OCI-LY1 (cell line): ENCODE measurements at regions not wholly inside any gene's neighbourhood (a gene's known extent, or its start where the extent isn't known, plus 50 kb on each side); places are given as distances from the start of the nearest gene placed in this dataset.

Experiments
- H2AFZ ChIP-seq: fragments of 200-600 bp; sonication (generic), shearing (Covaris generic); 2 replicates; pipeline ENCODE4 v1.6.0; 2014; ENCODE audit warnings: antibody characterized with exemption, mild to moderate bottlenecking, low read length
- H3F3A ChIP-seq: fragments of 200-600 bp; sonication (generic), shearing (Covaris generic); 2 replicates; pipeline ENCODE4 v1.6.0; 2014; ENCODE audit warnings: mild to moderate bottlenecking, antibody characterized with exemption, low read length, moderate library complexity; ENCODE audit not compliant: insufficient read depth
- H3K27ac ChIP-seq: fragments of 200-600 bp; sonication (generic); 2 replicates; pipeline ENCODE4 v1.5.1; 2014; ENCODE audit warnings: low read length, mixed run types, mild to moderate bottlenecking, low read depth; ENCODE audit not compliant: poor library complexity, severe bottlenecking
- H3K27me3 ChIP-seq: fragments of 200-600 bp; sonication (generic); 2 replicates; pipeline ENCODE4 v1.6.0; 2014; ENCODE audit warnings: antibody characterized with exemption, mild to moderate bottlenecking, low read length, moderate library complexity; ENCODE audit not compliant: insufficient read depth
- H3K36me3 ChIP-seq: fragments of 200-600 bp; sonication (generic); 2 replicates; pipeline ENCODE4 v1.6.1; 2014; ENCODE audit warnings: mild to moderate bottlenecking, antibody characterized with exemption, low read length, moderate library complexity, mixed read lengths; ENCODE audit not compliant: insufficient read depth
- H3K4me1 ChIP-seq: fragments of 200-600 bp; sonication (generic); 2 replicates; pipeline ENCODE4 v1.5.1; 2014; ENCODE audit warnings: mild to moderate bottlenecking, low read length, moderate library complexity; ENCODE audit not compliant: insufficient read depth, severe bottlenecking
- H3K4me2 ChIP-seq: fragments of 200-600 bp; sonication (generic), shearing (Covaris generic); 2 replicates; pipeline ENCODE4 v1.6.1; 2014; ENCODE audit warnings: low read length
- H3K4me3 ChIP-seq: fragments of 200-600 bp; sonication (generic); 2 replicates; pipeline ENCODE4 v1.5.1; 2014; ENCODE audit warnings: low read length, low read depth, mild to moderate bottlenecking, mixed read lengths; ENCODE audit not compliant: poor library complexity, severe bottlenecking
- H3K79me2 ChIP-seq: fragments of 200-600 bp; shearing (Covaris generic); 2 replicates; pipeline ENCODE4 v1.6.1; 2016; ENCODE audit warnings: mixed run types, low read length, mixed read lengths; ENCODE audit not compliant: insufficient read depth
- H3K9ac ChIP-seq: fragments of 200-600 bp; sonication (generic), shearing (Covaris generic); 2 replicates; pipeline ENCODE4 v1.6.1; 2014; ENCODE audit warnings: mild to moderate bottlenecking, low read length, mixed read lengths
- H3K9me2 ChIP-seq: fragments of 200-600 bp; sonication (generic), shearing (Covaris generic); 2 replicates; pipeline ENCODE4 v1.6.1; 2014; ENCODE audit warnings: low read depth, mild to moderate bottlenecking, low read length, mixed read lengths
- H3K9me3 ChIP-seq: fragments of 200-600 bp; shearing (Covaris generic); 2 replicates; pipeline ENCODE4 v1.6.1; 2014; ENCODE audit warnings: low read length, mixed read lengths
- H4K20me1 ChIP-seq: fragments of 200-600 bp; sonication (generic), shearing (Covaris generic); 2 replicates; pipeline ENCODE4 v1.6.0; 2016; ENCODE audit warnings: mild to moderate bottlenecking, low read length; ENCODE audit not compliant: insufficient read depth
- EZH2 ChIP-seq: fragments of 200-600 bp; sonication (generic), shearing (Covaris generic); IDR thresholded peaks from 2 replicates; pipeline ENCODE4 v1.8.0; 2017; ENCODE audit warnings: borderline replicate concordance, mixed run types, mild to moderate bottlenecking, antibody characterized with exemption, low read length, moderate library complexity, mixed read lengths
- TF ChIP-seq, protein P1 (sequence below): fragments of 200-600 bp; sonication (generic), shearing (Covaris generic); IDR thresholded peaks from 2 replicates; pipeline ENCODE4 v1.5.1; 2017; ENCODE audit warnings: mild to moderate bottlenecking, antibody characterized with exemption, low read length, moderate library complexity, mixed read lengths

DNA sequence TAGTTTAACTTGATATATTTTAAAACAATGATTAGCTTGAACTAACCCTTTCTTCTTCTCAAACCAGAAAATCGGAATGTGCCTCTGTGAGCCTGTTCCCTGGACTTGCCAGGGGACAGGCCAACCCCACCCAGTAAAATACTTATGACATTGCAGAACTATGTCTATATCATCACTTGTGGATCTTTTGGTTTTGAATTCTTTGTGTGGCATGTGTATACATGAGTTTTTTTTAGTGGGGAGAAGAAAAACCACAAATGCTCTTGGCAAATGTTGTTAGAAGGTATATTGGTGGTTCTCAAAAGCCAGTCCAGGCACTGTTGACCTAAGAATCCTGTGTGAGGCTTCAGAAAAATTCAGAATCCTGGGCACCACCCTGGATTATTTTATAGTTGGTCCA lies 347.4 kb downstream of the SIPA1L2 start:
- Histone ChIP-seq H4K20me1 (no peaks in the 10 kb centered on the region), H2AFZ (no peak overlapping the region), H3K9me2 (no peaks in the 10 kb centered on the region), H3K9ac (no peak overlapping the region), H3K27me3 (no peaks in the 10 kb centered on the region), H3K4me2 (no peak overlapping the region), H3K36me3 (no peaks in the 10 kb centered on the region), H3K4me1 (no peaks in the 10 kb centered on the region), H3F3A (no peaks in the 10 kb centered on the region), H3K4me3 (no peak overlapping the region), H3K79me2 (no peaks in the 10 kb centered on the region), H3K9me3 (no peaks in the 10 kb centered on the region), H3K27ac (no peak overlapping the region)
- TF ChIP-seq EZH2: no peak
- TF ChIP-seq, protein P1, sequence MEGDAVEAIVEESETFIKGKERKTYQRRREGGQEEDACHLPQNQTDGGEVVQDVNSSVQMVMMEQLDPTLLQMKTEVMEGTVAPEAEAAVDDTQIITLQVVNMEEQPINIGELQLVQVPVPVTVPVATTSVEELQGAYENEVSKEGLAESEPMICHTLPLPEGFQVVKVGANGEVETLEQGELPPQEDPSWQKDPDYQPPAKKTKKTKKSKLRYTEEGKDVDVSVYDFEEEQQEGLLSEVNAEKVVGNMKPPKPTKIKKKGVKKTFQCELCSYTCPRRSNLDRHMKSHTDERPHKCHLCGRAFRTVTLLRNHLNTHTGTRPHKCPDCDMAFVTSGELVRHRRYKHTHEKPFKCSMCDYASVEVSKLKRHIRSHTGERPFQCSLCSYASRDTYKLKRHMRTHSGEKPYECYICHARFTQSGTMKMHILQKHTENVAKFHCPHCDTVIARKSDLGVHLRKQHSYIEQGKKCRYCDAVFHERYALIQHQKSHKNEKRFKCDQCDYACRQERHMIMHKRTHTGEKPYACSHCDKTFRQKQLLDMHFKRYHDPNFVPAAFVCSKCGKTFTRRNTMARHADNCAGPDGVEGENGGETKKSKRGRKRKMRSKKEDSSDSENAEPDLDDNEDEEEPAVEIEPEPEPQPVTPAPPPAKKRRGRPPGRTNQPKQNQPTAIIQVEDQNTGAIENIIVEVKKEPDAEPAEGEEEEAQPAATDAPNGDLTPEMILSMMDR: no peak

DNA sequence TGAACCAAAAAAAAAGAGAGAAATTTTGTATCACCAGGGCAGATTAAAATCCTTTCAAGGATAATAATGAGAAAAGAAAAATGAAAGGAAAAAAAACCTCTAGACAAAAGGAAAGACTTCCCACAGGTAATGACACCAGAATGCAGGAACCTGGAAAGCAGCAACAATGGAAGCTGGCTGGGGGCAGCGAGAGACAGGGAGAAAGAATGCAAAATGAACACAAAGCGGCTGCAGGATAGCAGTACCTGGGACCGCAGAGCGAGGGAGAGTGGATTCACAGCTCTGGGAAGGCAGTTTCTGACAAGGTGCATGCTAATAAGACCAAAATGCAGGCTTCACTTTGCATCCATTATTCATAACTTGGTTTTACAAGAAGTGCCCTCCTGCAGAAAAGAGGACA lies 349.0 kb downstream of the SIPA1L2 start:
- H3K9me3 ChIP-seq: no peaks in the 10 kb centered on the region
- no peak for TF ChIP-seq EZH2
- no peaks in the 10 kb centered on the region for H3K4me1 ChIP-seq
- no peak overlapping the region for H3K4me2 ChIP-seq
- no peaks in the 10 kb centered on the region for H4K20me1 ChIP-seq
- no peaks in the 10 kb centered on the region for H3K9me2 ChIP-seq
- H3K27ac ChIP-seq: no peak overlapping the region
- H3K36me3 ChIP-seq: no peaks in the 10 kb centered on the region
- no peaks in the 10 kb centered on the region for H3K27me3 ChIP-seq
- H3K79me2 ChIP-seq: no peaks in the 10 kb centered on the region
- no peaks in the 10 kb centered on the region for H3F3A ChIP-seq
- no peak overlapping the region for H3K9ac ChIP-seq
- no peak overlapping the region for H2AFZ ChIP-seq
- no peak overlapping the region for H3K4me3 ChIP-seq

DNA sequence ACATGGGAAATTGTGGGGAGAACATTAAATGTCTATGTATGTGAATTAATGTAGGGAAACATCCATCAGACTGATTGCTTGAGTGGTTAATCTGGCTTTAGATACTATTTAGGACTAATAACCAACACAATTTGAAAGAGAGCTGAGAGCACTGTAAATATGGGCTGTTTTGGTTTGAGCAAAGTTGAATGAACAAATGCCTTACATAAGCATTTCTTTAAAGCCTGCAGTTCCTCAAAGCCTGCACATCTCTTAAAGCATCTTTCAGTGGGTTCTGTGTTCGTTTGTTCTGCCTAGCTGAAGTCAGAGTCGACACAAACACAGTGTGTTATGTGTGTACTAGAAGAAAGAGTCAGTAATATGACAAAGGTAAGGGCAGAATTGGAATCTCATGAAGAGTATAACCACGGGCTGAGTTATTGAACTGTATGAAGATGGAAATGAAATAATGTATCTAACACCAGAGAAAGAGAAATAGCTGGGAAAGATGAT lies 350.0 kb downstream of the SIPA1L2 start:
- no peaks in the 10 kb centered on the region for H3K36me3 ChIP-seq
- H3K4me3 ChIP-seq: no peak overlapping the region
- H2AFZ ChIP-seq: no peak overlapping the region
- H3K79me2 ChIP-seq: no peaks in the 10 kb centered on the region
- no peaks in the 10 kb centered on the region for H3K9me2 ChIP-seq
- TF ChIP-seq, protein P1: no peak
- no peak for TF ChIP-seq EZH2
- H3K9me3 ChIP-seq: no peaks in the 10 kb centered on the region
- H3F3A ChIP-seq: no peaks in the 10 kb centered on the region
- H3K9ac ChIP-seq: no peak overlapping the region
- H3K27ac ChIP-seq: no peak overlapping the region
- H4K20me1 ChIP-seq: no peaks in the 10 kb centered on the region
- H3K27me3 ChIP-seq: no peaks in the 10 kb centered on the region
- no peaks in the 10 kb centered on the region for H3K4me1 ChIP-seq
- H3K4me2 ChIP-seq: no peak overlapping the region

DNA sequence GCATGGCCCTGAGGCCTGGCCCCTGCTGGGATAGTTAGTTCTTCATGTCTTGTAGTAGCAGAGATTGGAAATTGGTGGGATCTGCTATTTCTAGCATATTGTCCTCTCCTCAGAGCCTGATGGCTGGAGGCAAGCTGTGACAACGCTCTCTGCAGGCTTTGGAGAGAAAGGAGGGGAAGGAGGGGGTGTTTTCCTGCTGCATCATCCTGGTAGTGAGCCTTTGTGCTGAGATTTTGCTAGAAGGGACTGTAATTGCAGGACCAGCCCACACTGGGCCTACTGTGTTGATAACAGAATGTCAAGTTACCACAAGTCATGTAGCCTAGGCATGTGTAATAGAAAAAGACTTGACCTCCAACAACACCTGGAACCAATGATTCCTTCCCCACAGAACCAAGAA lies 351.0 kb downstream of the SIPA1L2 start:
- no peak for TF ChIP-seq EZH2
- TF ChIP-seq, protein P1: no peak
- no peak overlapping the region for H3K4me3 ChIP-seq
- no peaks in the 10 kb centered on the region for H3K9me2 ChIP-seq
- H3K79me2 ChIP-seq: no peaks in the 10 kb centered on the region
- H3F3A ChIP-seq: no peaks in the 10 kb centered on the region
- no peaks in the 10 kb centered on the region for H4K20me1 ChIP-seq
- no peak overlapping the region for H3K27ac ChIP-seq
- H3K27me3 ChIP-seq: no peaks in the 10 kb centered on the region
- no peak overlapping the region for H2AFZ ChIP-seq
- H3K4me2 ChIP-seq: no peak overlapping the region
- H3K4me1 ChIP-seq: no peaks in the 10 kb centered on the region
- H3K9ac ChIP-seq: no peak overlapping the region
- H3K36me3 ChIP-seq: no peaks in the 10 kb centered on the region
- H3K9me3 ChIP-seq: no peaks in the 10 kb centered on the region
